G401 (cell line): ENCODE measurements at regions not wholly inside any gene's neighbourhood (a gene's known extent, or its start where the extent isn't known, plus 50 kb on each side); places are given as distances from the start of the nearest gene placed in this dataset.

Experiments
- DNase-seq: peaks from one replicate; pipeline ENCODE4 v3.0.0-alpha.2; 2015; ENCODE audit warnings: low spot score
- in situ Hi-C: cut with HindIII; loops from 2 replicates; pipeline ENCODE4 v1.10.0; 2016; ENCODE audit warnings: low sequenced_read_pairs, mixed read lengths

GRCh38 chr14:22463763-22464173, 125.3 kb downstream of the DAD1 start:
- in situ Hi-C loops: no loop called here
- peak; percentile 84 for DNase-seq

GRCh38 chr14:22462923-22463322, 126.1 kb downstream of the DAD1 start:
- DNase-seq: no peak

GRCh38 chr14:22460461-22461195, 128.4 kb downstream of the DAD1 start:
- no peak for DNase-seq
- in situ Hi-C loops: no loop called here

More at GRCh38 chr14:22462923-22463322, 126.1 kb downstream of the DAD1 start:
- in situ Hi-C loops: no loop called here

DNA sequence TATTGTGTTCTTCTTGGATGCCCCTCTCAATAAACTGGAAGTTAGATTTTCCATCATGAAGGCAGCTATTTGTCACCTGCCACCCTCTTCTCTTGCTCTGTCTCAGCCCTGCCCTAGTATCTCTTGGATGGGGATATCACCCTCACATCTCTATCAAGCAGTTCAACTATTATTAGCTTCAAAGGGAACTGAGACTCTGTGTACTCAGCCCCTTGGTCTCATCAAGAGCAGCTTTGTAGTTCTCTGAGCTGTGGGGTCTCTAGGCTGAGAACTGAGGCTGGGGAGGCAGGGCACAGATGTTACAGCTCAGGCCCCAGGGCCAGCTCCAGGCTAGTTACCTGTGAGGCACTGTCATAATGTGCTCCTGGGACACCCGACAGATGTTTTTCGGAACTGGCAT, 130.3 kb downstream of the DAD1 start:
- no peak for DNase-seq
- in situ Hi-C loops: no loop called here

GRCh38 chr14:22456998-22457594, 131.9 kb downstream of the DAD1 start:
- no peak for DNase-seq
- in situ Hi-C loops: no loop called here

DNA sequence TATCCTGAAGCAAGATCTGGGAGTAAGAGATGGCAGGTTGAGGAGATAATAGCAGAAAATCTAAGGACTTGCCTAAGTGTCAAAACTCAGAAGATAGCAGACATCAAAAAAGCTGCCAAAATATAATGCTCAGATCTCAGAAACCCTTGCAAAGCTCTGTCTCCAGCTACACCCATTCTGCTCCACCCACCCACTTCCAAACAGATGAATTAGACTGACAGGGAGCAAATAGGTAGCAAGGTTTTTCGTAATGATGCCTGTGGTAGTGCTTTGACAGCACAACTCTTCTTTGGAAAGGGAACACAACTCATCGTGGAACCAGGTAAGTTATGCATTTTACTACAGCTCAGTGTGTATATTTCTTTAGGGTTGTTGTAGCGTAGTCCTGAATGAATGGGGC, 132.6 kb downstream of the DAD1 start:
- in situ Hi-C loops: no loop called here
- no peak for DNase-seq

DNA sequence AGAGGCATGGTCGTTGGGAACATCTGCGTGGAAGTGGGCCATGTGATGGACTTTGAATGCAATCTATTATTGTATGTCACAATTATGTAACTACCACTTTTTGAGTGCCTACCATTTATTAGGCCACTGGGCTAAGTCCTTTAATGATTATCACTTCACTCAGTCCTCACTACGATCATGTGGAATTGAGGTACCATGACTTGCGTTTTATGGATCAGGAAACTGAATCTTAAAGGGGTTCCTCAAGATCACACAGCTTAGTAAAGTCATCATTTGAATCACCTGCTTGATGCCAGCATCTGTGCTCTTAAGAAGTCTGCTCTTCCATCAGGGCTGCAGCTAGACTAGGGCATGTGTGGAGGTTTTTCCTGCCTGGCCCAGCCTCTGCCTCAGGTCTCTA, 136.7 kb downstream of the DAD1 start:
- in situ Hi-C loops: no loop called here
- DNase-seq: no peak

GRCh38 chr14:22450266-22450665, 138.8 kb downstream of the DAD1 start:
- peak; percentile 89 for DNase-seq
- in situ Hi-C loops: no loop called here

DNA sequence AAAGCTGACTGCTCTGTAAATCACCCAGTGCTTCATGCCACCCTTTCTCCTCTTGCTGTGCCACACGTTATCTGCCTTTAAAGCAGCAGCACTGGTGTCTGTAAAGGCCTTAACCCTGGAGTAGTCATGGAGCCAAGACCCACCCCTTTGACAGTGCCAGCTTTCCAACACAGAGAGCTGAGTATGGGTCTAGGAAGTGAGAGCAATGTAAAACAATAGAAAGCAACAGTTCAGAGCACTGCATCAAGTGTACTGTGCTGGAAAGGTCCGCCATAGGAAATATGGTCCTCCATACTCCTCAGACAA, 139.5 kb downstream of the DAD1 start:
- DNase-seq: no peak
- in situ Hi-C loops: no loop called here

GRCh38 chr14:22448905-22449599, 140.0 kb downstream of the DAD1 start:
- in situ Hi-C loops: no loop called here

GRCh38 chr14:22448035-22448904, 140.8 kb downstream of the DAD1 start:
- in situ Hi-C loops: no loop called here
- DNase-seq: peak; percentile 88

More at GRCh38 chr14:22448905-22449599, 140.0 kb downstream of the DAD1 start:
- DNase-seq: no peak

GRCh38 chr14:22438742-22439141, 150.3 kb downstream of the DAD1 start:
- in situ Hi-C loops: no loop called here

GRCh38 chr14:22434901-22435550, 154.0 kb downstream of the DAD1 start:
- in situ Hi-C loops: no loop called here
- DNase-seq: no peak

More at GRCh38 chr14:22438742-22439141, 150.3 kb downstream of the DAD1 start:
- no peak for DNase-seq

- in situ Hi-C loops: no loop called here
- DNase-seq: no peak
Observed at GRCh38 chr14:22434030-22434429, 155.0 kb downstream of the DAD1 start.

DNA sequence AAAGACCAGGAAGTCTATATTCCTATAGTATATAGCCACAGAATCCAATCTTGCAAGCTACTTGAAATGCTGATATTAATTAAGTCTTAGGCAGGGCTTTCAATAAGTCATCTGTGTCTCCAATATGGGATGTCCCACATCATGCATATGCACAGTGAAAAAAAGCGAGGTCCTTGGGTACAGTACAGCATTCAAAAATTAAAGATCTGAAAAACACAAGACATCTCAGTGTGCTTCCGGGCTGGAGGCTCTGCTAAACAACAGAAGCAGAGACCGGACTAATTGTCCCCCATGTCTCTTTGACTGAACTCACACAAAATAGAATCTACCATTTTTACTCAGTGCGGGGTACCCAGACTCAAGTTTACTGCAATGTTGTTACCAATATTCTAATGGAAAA, 156.0 kb downstream of the DAD1 start:
- peak; percentile 35 for DNase-seq
- in situ Hi-C loops: no loop called here

GRCh38 chr14:22432348-22432976, 156.6 kb downstream of the DAD1 start:
- in situ Hi-C loops: no loop called here
- DNase-seq: peak; percentile 89

GRCh38 chr14:22429546-22430294, 159.3 kb downstream of the DAD1 start:
- in situ Hi-C loops: no loop called here

DNA sequence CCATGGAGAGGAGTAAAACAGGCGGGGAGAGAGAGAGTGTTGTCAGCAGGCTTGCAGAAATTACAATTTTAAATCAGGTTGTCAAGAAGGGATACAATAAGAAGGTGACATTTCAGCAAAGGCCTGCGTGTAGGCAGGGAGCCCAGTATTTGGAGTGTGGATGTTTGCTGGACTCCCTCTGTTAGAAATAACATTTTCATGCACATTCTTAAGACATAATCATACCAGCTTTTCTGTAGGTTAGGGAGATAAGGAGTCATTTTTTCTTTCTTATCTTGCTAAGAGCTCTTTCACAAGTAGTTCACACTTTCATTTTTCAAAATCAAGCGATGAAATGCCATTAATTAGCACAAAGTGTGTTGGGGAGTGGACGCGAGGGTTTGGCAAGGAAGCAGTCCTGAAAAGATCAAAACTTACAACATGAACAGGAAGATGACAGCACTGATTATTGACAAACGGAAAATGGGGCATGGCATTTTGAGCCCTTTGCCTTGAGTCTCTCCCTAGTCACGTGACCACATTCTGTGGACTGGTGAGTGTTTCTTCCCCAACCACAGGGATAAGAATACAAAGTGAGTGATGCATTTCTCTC, 160.2 kb downstream of the DAD1 start:
- no peak for DNase-seq
- in situ Hi-C loops: no loop called here

More at GRCh38 chr14:22429546-22430294, 159.3 kb downstream of the DAD1 start:
- no peak for DNase-seq
